HG02623 (cell line): ENCODE measurements at regions not wholly inside any gene's neighbourhood (a gene's known extent, or its start where the extent isn't known, plus 50 kb on each side); places are given as distances from the start of the nearest gene placed in this dataset.

Source experiments
- ATAC-seq: cut with Tn5 transposase; IDR thresholded peaks from one replicate; pipeline ENCODE4 v1.9.1; 2021; ENCODE audit warnings: moderate library complexity; ENCODE audit not compliant: unreplicated experiment

DNA sequence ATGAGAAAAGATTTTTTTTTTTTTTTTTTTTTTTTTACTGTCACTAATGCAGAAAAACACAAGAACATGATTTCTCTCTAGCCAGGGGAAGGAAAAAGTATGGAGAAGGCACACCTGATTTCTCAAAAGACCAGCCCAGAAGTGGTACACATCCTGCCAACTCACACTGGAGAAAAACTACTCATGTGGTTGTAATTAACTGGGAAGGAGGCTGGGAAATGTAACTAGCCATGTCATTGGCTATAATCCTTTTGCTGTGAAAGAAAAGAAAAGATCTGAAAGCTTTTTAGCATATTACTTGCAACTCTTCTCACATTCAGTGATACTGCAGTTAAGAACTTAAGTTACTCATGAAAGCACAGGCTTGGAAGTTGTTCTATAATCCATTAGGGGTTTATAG lies 195.9 kb upstream of the PMFBP1 start:
- ATAC-seq, result no peak

DNA sequence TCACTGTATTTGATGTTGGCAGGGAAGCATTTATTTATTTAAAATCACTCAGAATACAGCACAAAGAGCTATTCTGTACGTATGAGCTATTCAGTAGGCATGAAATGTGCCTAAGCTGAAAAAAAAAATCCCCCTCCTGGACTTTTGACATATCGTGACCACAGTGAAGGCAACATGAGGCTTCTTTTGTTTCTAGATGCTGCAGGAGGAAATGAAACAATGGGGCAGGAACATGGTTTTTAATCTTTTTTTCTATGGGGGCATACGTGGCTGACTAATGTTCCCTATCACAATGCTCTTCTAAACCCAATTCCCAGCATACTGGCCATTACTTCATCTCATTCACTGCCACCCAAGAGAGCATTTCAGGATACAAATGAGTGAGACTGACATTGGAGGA lies 191.0 kb upstream of the PMFBP1 start:
- ATAC-seq, result no peak

DNA sequence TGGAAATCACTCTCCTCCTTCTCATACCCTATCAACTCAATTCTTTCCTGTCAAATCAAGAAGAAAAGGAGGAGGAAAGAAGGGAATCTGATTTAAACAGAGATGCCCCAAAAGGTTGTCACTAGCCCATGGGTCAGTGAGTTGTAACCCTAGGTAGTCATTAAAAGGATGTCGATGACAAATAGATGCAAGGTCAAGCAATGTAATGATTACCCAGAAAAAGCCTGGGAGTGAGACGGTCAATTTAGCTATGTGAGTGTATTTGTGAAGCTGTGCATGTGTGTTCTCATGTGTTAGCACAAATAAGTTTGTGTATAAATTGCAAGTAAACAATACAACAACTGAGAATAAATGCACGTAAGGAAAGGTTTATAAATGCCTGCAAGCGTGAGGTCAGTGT lies 190.5 kb upstream of the PMFBP1 start:
- no peak for ATAC-seq

DNA sequence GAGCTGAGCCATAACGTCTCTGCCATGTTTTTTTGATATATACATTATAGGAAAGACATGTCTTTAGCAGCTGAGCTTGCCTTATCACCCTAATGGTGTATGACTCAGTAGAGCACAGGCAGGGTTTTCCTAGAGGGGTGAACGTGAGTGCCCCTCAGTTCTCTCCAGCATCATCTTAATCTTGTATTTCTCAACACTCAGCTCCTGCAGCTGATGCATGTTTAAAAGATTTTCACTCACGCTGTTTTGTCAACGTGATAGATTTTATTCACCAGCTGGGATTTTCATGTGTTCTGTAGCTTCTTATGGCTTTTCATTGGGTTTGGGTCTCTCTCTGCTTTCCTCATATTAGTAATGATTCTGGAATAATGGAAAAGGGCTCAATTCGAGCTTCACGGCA lies 186.0 kb upstream of the PMFBP1 start:
- ATAC-seq, result no peak

DNA sequence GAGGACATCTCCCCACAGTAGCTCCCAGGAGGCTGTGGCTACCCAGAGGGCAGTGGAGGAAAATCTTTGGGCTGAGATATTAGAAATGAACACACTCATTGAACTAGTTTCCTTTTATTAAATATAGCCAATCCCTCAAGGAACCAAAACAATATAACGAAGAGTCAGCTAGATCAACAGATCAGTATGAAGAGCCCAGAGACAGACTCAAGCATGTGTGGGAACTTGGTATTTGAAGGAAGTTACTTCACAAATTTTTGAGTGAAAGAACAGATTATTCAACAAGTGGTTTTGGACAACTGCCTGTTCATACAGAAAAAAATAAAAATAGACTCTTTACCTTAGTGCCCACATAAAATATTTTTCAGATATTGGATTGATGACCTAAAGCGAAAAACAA lies 183.6 kb upstream of the PMFBP1 start:
- ATAC-seq, result no peak

DNA sequence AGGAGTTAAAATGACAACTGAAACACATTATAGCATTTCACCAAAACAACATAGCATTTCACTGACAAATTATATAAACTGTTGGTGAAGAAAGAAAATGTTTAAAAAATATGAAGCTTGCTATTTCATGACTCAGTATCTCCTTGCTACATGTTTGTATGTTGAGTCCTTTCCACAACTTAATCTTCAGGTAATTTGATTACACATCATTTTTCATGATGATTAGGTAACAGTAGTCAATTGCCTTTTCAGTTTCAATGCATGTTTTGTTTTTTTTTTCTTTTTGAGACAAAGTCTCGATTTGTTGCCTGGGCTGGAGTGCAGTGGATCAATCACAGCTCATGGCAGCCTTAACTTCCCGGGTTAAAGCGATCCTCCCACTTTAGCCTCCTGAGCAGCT lies 177.8 kb upstream of the PMFBP1 start:
- ATAC-seq, result no peak

DNA sequence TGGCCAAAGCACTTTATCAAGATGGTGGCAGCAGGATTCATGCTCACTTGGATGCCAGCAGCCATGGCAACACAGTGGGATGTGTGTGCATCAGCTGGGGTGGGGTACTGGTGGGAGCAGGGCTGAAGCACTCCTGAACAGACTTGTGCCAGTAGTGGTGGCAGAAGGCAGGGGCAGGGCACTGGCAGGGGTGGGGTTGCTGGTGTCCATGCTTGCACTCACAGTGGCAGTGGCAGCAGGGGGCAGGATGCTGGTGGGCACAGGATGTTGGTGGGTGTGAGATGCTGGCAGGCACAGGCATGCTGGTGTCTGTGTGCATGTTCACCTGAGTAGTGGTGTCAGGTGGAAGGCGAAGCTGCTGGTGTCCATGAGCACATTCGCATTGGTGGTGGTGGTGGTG lies 161.0 kb upstream of the PMFBP1 start:
- ATAC-seq, result no peak

DNA sequence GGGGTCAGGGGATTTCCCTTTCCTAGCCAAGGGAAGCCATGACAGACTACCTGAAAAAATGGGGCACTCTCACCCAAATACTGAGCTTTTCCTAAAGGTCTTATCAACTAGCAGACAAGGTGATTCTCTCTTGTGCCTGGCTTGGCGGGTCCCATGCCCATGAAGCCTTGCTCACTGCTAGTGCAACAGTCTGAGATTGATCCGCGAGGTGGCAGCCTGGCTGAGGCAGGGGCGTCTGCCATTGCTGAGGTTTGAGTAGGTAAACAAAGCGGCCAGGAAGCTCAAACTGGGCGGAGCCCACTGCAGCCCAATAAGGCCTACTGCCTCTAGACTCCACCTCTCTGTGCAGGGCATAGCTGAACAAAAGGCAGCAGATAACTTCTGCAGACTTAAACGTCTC lies 152.6 kb upstream of the PMFBP1 start:
- ATAC-seq, result no peak

DNA sequence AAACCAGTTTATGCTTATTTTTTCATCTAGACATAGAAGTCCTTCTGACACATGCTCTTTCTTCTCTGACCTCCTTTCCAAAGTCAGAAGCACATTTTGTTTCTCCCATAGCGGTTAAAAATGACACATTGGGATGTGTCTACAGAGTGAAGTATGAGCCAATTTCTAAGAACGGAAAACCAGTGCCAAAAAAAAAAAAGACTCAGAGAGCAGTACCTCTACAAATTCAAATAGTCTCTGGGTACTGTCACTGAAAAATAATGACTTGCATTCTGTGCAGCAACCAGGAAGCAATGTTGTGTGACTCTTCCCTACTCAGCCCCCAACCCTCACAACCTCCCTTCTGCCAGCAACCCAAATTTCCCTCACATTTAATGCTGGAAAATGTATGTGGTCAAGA lies 145.5 kb upstream of the PMFBP1 start:
- no peak for ATAC-seq

DNA sequence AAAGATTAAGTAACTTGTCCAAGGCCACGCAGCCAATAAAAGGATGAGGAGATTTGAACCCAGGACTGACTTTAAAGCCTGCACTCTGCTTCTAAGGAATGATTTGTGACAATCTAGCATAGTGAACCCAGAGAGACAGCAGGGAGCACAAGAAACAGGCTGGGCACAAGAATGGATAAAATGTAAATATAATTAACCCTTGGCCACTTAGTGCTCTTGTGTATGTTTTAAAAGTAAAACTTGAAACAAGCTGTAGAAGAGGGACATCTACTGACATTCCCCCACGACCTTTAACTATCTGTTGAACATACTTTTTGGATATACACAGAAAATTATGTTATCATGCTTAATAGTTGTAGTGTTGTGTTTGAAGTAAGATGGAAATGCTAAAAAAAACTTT lies 141.9 kb upstream of the PMFBP1 start:
- ATAC-seq, result no peak

DNA sequence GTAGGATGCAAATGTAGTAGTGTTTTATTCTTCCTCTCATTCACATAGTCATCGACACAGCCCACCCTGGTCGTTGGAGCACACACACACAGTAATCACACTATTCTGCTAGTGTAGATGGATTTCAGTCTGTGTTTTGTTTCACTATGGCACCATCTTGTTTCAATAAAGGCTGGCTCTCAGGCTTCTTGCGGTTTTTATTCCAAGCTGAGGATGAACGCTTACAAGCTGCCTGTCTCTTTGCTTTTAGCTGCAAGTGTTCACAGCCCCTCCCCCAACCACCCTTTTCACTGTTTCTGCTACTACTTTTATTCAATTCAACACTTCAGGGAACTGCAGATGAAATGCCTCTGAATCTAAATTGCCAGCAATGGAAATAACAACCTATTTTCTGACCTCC lies 140.9 kb upstream of the PMFBP1 start:
- no peak for ATAC-seq

DNA sequence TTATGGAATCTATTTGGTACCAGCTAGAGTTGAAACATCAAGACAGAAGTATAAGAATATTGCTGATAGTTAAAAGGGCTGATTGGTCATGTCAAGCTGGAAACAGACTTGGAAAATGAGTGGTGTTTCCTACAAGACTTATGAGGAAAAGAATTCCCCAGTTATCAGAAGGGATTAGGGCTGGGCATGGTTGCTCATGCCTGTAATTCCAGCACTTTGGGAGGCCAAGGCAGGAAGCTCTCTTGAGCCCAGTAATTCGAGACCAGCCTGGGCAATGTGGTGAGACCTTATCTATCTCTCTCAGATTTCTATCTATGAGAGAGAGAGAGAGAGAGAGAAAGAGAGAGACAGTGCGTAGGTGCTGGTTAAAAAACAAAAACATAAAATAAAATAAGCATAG lies 139.5 kb upstream of the PMFBP1 start:
- ATAC-seq, result no peak

DNA sequence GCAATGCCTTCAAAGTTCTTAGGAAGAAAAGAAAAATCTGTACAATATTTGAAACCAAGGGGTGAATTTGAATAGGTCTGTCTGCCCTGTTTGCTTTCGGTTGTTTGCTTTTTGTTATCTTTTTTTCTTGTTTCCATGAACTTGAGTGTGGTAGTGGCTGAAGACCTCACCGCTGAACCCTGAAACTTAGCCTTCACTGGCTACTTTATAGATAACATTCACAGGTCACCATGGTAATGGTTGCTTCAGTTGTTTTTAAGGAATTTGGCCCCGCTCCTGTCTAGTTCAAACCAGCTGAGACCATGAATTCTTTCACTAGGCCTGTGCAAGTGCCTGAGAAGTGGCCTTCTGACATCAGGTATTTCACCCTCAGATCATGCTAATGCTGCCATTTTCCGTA lies 137.0 kb upstream of the PMFBP1 start:
- no peak for ATAC-seq

DNA sequence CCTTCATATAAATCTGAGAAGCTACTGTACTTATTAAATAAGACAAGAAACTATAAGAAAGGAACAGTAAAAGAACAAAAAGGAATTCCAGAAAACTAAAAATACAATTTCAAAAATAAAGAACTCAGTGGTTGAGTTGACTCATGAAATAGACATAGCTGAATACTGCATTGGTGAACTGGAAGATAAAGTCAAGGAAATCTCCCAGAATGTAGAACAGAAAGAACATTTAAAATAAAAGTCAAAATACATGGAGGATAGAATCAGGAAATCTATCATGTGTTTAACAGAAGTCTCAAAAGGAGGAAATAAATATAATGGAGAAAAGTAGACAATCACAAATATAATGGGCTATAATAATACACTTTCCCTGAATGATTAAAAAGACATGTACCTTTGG lies 136.4 kb upstream of the PMFBP1 start:
- ATAC-seq, result no peak

DNA sequence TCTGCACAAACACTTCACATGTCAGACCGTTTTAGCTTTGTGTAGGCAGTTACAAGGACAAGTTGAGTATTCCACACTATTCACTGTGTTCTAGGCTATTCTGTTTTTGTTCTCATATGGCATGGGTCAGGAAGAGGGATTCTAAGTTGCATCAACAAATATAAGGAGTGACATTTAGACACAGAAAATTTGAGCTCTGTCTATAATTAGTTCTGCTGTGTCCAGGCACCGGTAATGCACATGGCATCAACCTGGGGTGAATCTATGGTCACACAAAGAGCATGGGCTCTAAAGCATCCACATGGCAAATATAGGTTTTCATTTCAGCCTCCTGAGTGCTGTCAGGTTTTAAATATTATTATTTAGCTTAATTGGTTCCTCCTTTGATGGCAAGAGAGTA lies 130.4 kb upstream of the PMFBP1 start:
- ATAC-seq, result no peak

DNA sequence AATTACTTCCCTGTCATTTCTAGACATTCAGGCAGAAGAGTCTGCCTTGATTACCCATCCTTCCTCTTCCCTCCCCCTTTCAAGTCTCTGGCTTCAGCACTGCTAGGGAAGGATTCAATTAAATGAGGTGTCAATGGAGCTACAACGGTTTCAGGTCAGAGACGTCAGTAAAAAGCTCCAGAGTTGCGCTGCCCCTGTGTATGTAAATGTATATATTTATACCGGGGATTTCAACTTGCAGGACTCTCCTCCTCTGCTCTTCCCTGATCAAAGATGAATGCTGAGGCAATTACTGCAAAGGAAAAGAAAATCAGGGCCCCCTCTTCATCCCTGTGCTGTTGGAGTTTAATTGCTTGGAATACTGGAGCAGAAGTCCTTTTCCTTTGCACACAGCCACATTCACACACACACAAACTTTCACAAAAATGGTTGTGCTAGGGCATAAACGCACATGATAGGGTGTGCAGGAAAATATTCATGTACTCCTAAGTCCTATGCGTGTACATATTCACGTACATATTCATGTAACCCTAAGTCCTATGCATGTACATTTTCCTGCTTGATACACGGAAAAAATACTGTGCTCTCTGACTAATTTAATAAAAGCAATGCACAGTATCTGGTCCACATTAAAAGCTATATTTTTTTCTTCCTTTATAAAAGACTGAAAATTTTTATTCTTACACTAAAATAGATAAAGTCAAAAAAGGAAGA lies 129.7 kb upstream of the PMFBP1 start:
- no peak for ATAC-seq

DNA sequence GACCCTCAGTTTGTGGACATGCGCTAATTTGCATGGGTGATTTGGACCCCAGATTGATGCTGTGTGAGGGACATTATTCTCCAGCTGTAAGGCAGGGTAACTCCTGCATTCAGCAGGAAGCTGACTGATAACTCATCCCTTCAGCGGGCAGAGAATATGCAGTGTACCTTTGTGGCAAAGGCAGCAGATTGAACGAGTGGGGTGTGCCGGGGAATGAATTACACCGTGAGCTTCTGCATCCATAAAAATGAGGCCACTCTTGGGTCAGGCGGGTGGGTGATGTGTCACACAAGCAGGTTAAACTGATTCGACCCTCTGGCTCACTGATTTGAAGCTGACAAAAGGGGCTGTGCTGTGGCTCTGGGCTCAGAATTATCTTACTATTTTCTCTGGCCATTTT lies 128.9 kb upstream of the PMFBP1 start:
- ATAC-seq, result no peak

DNA sequence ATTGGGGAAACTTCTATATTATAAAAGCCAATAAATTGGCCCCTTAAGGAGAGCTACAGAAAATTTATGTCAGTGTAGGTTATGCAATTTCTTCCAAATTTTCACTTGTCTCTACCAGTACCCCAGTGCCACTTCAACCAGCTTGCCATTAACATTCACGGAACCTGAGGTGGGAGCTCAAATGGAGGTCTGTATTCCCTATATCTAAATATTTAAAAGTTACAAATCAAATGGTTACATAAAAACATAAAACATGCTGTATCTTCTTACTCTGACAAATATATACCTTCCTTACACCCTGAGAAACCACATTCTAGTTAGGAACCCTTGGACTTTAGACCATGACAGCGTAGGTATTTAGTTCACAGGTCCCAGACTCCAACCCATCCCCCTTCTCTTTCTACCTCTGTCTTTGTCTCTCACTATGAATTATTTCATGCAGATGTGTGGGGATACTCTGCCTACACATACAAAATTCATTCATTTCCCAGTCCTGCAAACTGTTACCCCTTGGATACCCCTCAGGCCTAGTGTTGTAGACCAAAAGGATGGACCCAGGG lies 127.8 kb upstream of the PMFBP1 start:
- no peak for ATAC-seq

DNA sequence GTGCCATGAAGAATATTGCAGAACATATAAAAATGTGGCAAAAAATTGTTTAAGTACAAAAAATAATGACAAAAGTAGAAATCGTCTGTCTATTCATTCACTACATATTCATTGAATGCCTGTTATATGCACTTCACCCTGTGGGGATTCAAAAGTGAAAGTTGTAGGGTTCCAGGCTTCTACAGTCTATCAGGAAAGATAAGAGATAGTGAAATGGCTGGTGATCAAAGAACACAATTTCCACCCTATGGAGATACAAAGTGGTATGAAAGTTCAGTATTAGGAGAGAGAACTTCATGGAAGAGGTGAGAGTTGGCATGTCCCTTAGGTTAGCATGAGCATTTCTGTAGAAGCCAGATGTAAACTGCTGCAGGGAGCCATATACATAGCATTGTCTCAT lies 127.0 kb upstream of the PMFBP1 start:
- no peak for ATAC-seq

DNA sequence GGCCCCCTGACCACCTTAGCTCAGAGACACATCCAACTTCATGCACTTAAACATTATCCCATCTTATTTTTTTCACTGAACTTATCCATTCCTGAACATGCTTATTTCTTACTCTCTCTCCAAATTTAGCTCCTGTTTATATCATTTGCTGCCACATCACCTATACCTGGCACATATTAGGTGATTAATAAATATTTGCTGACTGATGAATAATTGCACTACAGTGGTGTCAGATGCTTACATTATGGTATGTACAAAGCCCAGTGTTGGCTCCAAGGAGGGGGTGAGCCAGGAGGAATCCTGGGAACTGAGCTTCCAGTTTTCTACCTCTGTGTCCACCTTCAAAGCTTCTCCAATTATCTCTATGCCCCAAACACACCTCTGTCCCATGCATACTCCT lies 124.0 kb upstream of the PMFBP1 start:
- ATAC-seq, result no peak

DNA sequence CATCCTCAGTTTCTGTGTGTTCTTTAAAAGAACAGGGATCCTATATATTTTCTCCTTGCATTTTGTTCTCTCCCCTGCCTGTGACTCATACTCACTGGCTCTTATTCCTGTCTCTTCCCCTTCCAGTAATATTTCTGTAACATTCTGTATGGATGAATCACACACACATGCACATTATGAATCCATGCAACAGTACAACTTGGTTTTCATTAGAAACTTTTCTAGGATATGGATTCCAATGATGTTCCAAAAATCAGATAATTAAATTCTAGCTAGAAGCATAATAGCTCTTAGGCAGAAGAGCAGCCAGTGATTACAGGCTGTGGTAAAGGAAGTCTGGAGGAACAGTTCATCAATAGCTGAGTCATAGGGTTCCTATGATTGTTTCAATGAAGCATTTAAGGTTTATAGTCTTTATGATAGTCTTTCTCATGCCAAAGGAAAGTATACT lies 119.6 kb upstream of the PMFBP1 start:
- no peak for ATAC-seq

DNA sequence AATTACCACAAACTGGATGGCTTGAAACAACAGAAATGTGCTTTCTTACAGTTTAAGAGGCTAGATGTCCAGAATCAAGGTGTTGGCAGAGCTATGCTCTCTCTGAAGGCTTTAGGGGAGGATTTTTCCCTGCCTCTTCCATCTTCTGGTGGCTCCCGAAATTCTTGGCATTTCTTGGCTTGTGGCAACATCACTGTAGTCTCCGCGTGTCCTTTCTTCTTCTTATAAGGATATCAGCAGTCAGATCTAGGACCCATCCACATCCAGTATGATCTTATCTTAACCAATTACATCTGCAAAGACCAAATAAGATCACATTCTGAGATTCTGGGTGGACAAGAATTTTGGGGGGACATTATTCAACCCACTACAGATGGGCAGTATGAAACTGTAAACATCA lies 119.2 kb upstream of the PMFBP1 start:
- ATAC-seq, result no peak

DNA sequence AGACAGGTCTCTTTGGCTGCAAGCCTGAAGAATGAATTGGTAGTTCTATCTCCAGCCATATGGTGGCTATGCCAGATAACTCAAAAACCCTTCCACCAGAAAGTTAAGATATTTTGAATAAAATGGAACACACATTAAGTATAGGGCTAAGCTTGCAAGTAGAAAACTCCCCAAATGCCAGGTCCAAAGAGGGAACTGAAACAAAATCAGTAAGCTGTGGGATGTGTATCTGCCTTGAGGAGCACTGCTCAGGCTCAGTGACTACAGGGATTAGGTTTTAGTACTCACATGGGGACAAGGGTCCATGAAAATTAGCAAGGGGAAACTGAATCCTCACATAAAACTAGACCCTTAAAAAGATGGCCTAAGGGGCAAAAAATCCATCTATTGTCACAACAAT lies 115.7 kb upstream of the PMFBP1 start:
- no peak for ATAC-seq
